Right lobe of liver (tissue), 6 donors: ENCODE measurements at regions not wholly inside any gene's neighbourhood (a gene's known extent, or its start where the extent isn't known, plus 50 kb on each side); places are given as distances from the start of the nearest gene placed in this dataset.
"Not testable (repeated sequence)": the region's sequence is repeated elsewhere in the genome, so short reads cannot be mapped to it uniquely, and the experiment has no call there.

ENCODE experiments used
- ATAC-seq, 4 donors: fragments of 200-7000 bp; cut with Tn5 transposase; one replicate each; pipeline ENCODE4 v1.9.1; 2020; ENCODE audit warnings: mild to moderate bottlenecking in 4 of 4, moderate library complexity in 4 of 4
- DNase-seq, 3 donors: peaks; one replicate each; pipeline ENCODE4 v3.0.0-alpha.2; 2020
- H3K27ac ChIP-seq, 3 donors: fragments of 200-600 bp; one replicate each; pipeline ENCODE4 v1.8.0; 2022
- H3K27me3 ChIP-seq, 2 donors: fragments of 200-600 bp; one replicate each; pipeline ENCODE4 v1.8.0; 2022
- H3K36me3 ChIP-seq, 4 donors: fragments of 200-600 bp; sonication (generic) in 1 of 4; one replicate each; pipeline versions ENCODE4 v1.5.1 to v1.8.0; 2017 to 2022; ENCODE audit warnings: control low read depth in 1 of 4
- H3K4me1 ChIP-seq, 4 donors: fragments of 200-600 bp; sonication (generic) in 1 of 4; one replicate each; pipeline versions ENCODE4 v1.5.1 to v1.8.0; 2017 to 2022; ENCODE audit warnings: control low read depth in 1 of 4
- H3K4me3 ChIP-seq, 3 donors: fragments of 200-600 bp; one replicate each; pipeline ENCODE4 v1.8.0; 2022
- H3K9me3 ChIP-seq, 4 donors: fragments of 200-600 bp; sonication (generic) in 1 of 4; one replicate each; pipeline versions ENCODE4 v1.5.1 to v1.8.0; 2017 to 2022; ENCODE audit warnings: control low read depth in 1 of 4
- CTCF ChIP-seq, 4 donors: fragments of 200-600 bp in 3 of 4; fragments of 450-650 bp in 1 of 4; IDR thresholded peaks; one replicate each; pipeline versions ENCODE4 v1.5.1 to v1.8.0; 2016 to 2022; ENCODE audit warnings: antibody characterized with exemption in 4 of 4, mild to moderate bottlenecking in 2 of 4
- POLR2A ChIP-seq: fragments of 450-650 bp; IDR thresholded peaks from one replicate; pipeline ENCODE4 v1.6.1; 2017; ENCODE audit warnings: antibody characterized with exemption, mild to moderate bottlenecking
- WGBS: methylation state at CpG from one replicate; pipeline ENCODE4 v1.1.6; 2018; ENCODE audit warnings: low coverage, low lambda C conversion rate; ENCODE audit not compliant: insufficient coverage; ENCODE audit errors: missing lambda C conversion rate; 5-methylcytosine and 5-hydroxymethylcytosine counted together
- intact Hi-C, 2 donors: fragments of 100-400 bp; cut with DNase I; formaldehyde crosslinking; loops; one replicate each; pipeline versions ENCODE4 v1.11.2 to v1.14.1; 2022
- donor health status: DM: no; HTN: yes; CAD: no.
- donor health status: DM: no; HTN: no; CAD: no.
- donor health status: DM: no; HTN: no; CAD: no.
- donor health status: DM: no; HTN: yes; CAD: no.
- donor health status: DM: no; HTN: yes; CAD: no.

GRCh38 chr4:66294638-66295037 is 624.3 kb upstream of the EPHA5 start:
- H3K36me3 ChIP-seq = no peaks in the 10 kb centered on the region
- ATAC-seq = no peak

GRCh38 chr4:66284991-66285451 is 614.7 kb upstream of the EPHA5 start:
- 68% methylated on average over 8 of the region's 15 CpGs for WGBS
- no peaks in the 10 kb centered on the region for H3K27me3 ChIP-seq

More at GRCh38 chr4:66294638-66295037, 624.3 kb upstream of the EPHA5 start:
- TF ChIP-seq POLR2A = no peak
- no peak for TF ChIP-seq CTCF (IDR thresholded peaks at IDR 0.05)
- Histone ChIP-seq H3K27ac (no peak overlapping the region), H3K4me1 (no peaks in the 10 kb centered on the region), H3K4me3 (no peak overlapping the region), H3K27me3 (no peaks in the 10 kb centered on the region), H3K9me3 (no peaks in the 10 kb centered on the region)
- DNase-seq = no peak
- intact Hi-C loops = no loop called here
- 73% methylated on average over 5 of the region's 5 CpGs for WGBS

GRCh38 chr4:66279084-66279483 is 608.8 kb upstream of the EPHA5 start:
- Histone ChIP-seq H3K9me3 (no peaks in the 10 kb centered on the region), H3K4me3 (no peak overlapping the region), H3K36me3 (no peaks in the 10 kb centered on the region), H3K27ac (no peak overlapping the region), H3K4me1 (no peaks in the 10 kb centered on the region), H3K27me3 (no peaks in the 10 kb centered on the region)
- ATAC-seq = no peak
- 60% methylated on average over 1 of the region's 1 CpG for WGBS
- no peak for DNase-seq
- TF ChIP-seq POLR2A (no peak), CTCF (IDR thresholded peaks at IDR 0.05) (no peak)
- intact Hi-C loops = no loop called here

More at GRCh38 chr4:66284991-66285451, 614.7 kb upstream of the EPHA5 start:
- no peaks in the 10 kb centered on the region for H3K36me3 ChIP-seq
- H3K4me3 ChIP-seq = no peak overlapping the region
- no peak for TF ChIP-seq POLR2A
- TF ChIP-seq CTCF (IDR thresholded peaks at IDR 0.05) = no peak
- DNase-seq (no peak), ATAC-seq (peak in 1 of 4 donors; percentile 43)
- no peak overlapping the region for H3K27ac ChIP-seq
- intact Hi-C loops = no loop called here
- H3K9me3 ChIP-seq = no peaks in the 10 kb centered on the region
- H3K4me1 ChIP-seq = no peaks in the 10 kb centered on the region

GRCh38 chr4:66275411-66276038 is 605.2 kb upstream of the EPHA5 start:
- Histone ChIP-seq H3K27me3 (no peaks in the 10 kb centered on the region), H3K4me3 (no peak overlapping the region), H3K36me3 (no peaks in the 10 kb centered on the region), H3K27ac (no peak overlapping the region), H3K4me1 (no peaks in the 10 kb centered on the region), H3K9me3 (no peaks in the 10 kb centered on the region)
- TF ChIP-seq POLR2A (no peak), CTCF (IDR thresholded peaks at IDR 0.05) (no peak)
- intact Hi-C loops = no loop called here
- no peak for ATAC-seq
- 21% methylated on average over 4 of the region's 4 CpGs for WGBS
- no peak for DNase-seq

- no peak for ATAC-seq
- no peaks in the 10 kb centered on the region for H3K27me3 ChIP-seq
Observed at GRCh38 chr4:66273110-66273509, 602.8 kb upstream of the EPHA5 start.

GRCh38 chr4:66270356-66270755 is 600.1 kb upstream of the EPHA5 start:
- H3K27ac ChIP-seq, H3K4me3 ChIP-seq, DNase-seq, ATAC-seq, intact Hi-C loops, H3K4me1 ChIP-seq, H3K36me3 ChIP-seq, H3K27me3 ChIP-seq, H3K9me3 ChIP-seq: not testable (repeated sequence)
- WGBS = 23% methylated on average over 2 of the region's 2 CpGs

More at GRCh38 chr4:66273110-66273509, 602.8 kb upstream of the EPHA5 start:
- DNase-seq = no peak
- Histone ChIP-seq H3K4me1 (no peaks in the 10 kb centered on the region), H3K9me3 (no peaks in the 10 kb centered on the region), H3K4me3 (no peak overlapping the region), H3K36me3 (no peaks in the 10 kb centered on the region), H3K27ac (no peak overlapping the region)
- WGBS = 8% methylated on average over 1 of the region's 1 CpG
- intact Hi-C loops = no loop called here
- no peak for TF ChIP-seq POLR2A
- no peak for TF ChIP-seq CTCF (IDR thresholded peaks at IDR 0.05)

GRCh38 chr4:66266554-66266953 is 596.3 kb upstream of the EPHA5 start:
- H3K4me3 ChIP-seq, DNase-seq, ATAC-seq, H3K4me1 ChIP-seq, intact Hi-C loops, H3K36me3 ChIP-seq, H3K27me3 ChIP-seq, H3K27ac ChIP-seq, H3K9me3 ChIP-seq: not testable (repeated sequence)
- 72% methylated on average over 5 of the region's 5 CpGs for WGBS
